ENCODE measurements at regions not wholly inside any gene's neighbourhood (a gene's known extent, or its start where the extent isn't known, plus 50 kb on each side); places are given as distances from the start of the nearest gene placed in this dataset.

GRCh38 chr10:8513155-8514147 is 459.0 kb downstream of the GATA3 start:
- DNase-seq (ENCODE audit: low read depth in 4 of 4, low spot score in 2 of 4): no peak

- DNase-seq (ENCODE audit: low read depth in 4 of 4, low spot score in 2 of 4): no peak
Observed at GRCh38 chr10:8520382-8520781, 465.9 kb downstream of the GATA3 start.

- DNase-seq (ENCODE audit: low read depth in 4 of 4, low spot score in 2 of 4): no peak
Observed at GRCh38 chr10:8527773-8528172, 473.3 kb downstream of the GATA3 start.

- DNase-seq (ENCODE audit: low read depth in 4 of 4, low spot score in 2 of 4): no peak
Observed at GRCh38 chr10:8531116-8531515, 476.6 kb downstream of the GATA3 start.

- no peak for DNase-seq (ENCODE audit: low read depth in 4 of 4, low spot score in 2 of 4)
Observed at GRCh38 chr10:8532647-8533046, 478.2 kb downstream of the GATA3 start.

GRCh38 chr10:8533462-8533861 is 479.0 kb downstream of the GATA3 start:
- peak in 2 of 4 donors; percentile 22 to 48 for DNase-seq (ENCODE audit: low read depth in 4 of 4, low spot score in 2 of 4)

- DNase-seq (ENCODE audit: low read depth in 4 of 4, low spot score in 2 of 4): peak; percentile 42 to 80 (median 72)
Observed at GRCh38 chr10:8534096-8534495, 479.6 kb downstream of the GATA3 start.

GRCh38 chr10:8534891-8535290 is 480.4 kb downstream of the GATA3 start:
- DNase-seq (ENCODE audit: low read depth in 4 of 4, low spot score in 2 of 4): peak in 1 of 4 donors; percentile 29

GRCh38 chr10:8539056-8539455 is 484.6 kb downstream of the GATA3 start:
- no peak for DNase-seq (ENCODE audit: low read depth in 4 of 4, low spot score in 2 of 4)

GRCh38 chr10:8543361-8544056 is 489.0 kb downstream of the GATA3 start:
- no peak for DNase-seq (ENCODE audit: low read depth in 4 of 4, low spot score in 2 of 4)

GRCh38 chr10:8544057-8544380 is 489.5 kb downstream of the GATA3 start:
- DNase-seq (ENCODE audit: low read depth in 4 of 4, low spot score in 2 of 4): no peak

- DNase-seq (ENCODE audit: low read depth in 4 of 4, low spot score in 2 of 4): no peak
Observed at GRCh38 chr10:8544500-8544899, 490.0 kb downstream of the GATA3 start.

- no peak for DNase-seq (ENCODE audit: low read depth in 4 of 4, low spot score in 2 of 4)
Observed at GRCh38 chr10:8554574-8554973, 500.1 kb downstream of the GATA3 start.

GRCh38 chr10:8556321-8556720 is 501.8 kb downstream of the GATA3 start:
- DNase-seq (ENCODE audit: low read depth in 4 of 4, low spot score in 2 of 4): no peak

GRCh38 chr10:8563478-8563877 is 509.0 kb downstream of the GATA3 start:
- no peak for DNase-seq (ENCODE audit: low read depth in 4 of 4, low spot score in 2 of 4)

GRCh38 chr10:8566737-8567136 is 512.2 kb downstream of the GATA3 start:
- DNase-seq (ENCODE audit: low read depth in 4 of 4, low spot score in 2 of 4): no peak

GRCh38 chr10:8568401-8568800 is 513.9 kb downstream of the GATA3 start:
- no peak for DNase-seq (ENCODE audit: low read depth in 4 of 4, low spot score in 2 of 4)

- DNase-seq (ENCODE audit: low read depth in 4 of 4, low spot score in 2 of 4): no peak
Observed at GRCh38 chr10:8575620-8576019, 521.1 kb downstream of the GATA3 start.

- no peak for DNase-seq (ENCODE audit: low read depth in 4 of 4, low spot score in 2 of 4)
Observed at GRCh38 chr10:8576281-8576680, 521.8 kb downstream of the GATA3 start.

- no peak for DNase-seq (ENCODE audit: low read depth in 4 of 4, low spot score in 2 of 4)
Observed at GRCh38 chr10:8576911-8577310, 522.4 kb downstream of the GATA3 start.

- no peak for DNase-seq (ENCODE audit: low read depth in 4 of 4, low spot score in 2 of 4)
Observed at GRCh38 chr10:8577686-8578085, 523.2 kb downstream of the GATA3 start.

All from left renal cortex interstitium (tissue), 4 donors.